Umbilical cord (tissue), 1 donor: ENCODE measurements at regions not wholly inside any gene's neighbourhood (a gene's known extent, or its start where the extent isn't known, plus 50 kb on each side); places are given as distances from the start of the nearest gene placed in this dataset.
"Not testable (repeated sequence)": the region's sequence is repeated elsewhere in the genome, so short reads cannot be mapped to it uniquely, and the experiment has no call there.

ENCODE experiments used
- DNase-seq: peaks from one replicate; pipeline ENCODE4 v3.0.0-alpha.2; 2015; ENCODE audit warnings: low spot score

DNA sequence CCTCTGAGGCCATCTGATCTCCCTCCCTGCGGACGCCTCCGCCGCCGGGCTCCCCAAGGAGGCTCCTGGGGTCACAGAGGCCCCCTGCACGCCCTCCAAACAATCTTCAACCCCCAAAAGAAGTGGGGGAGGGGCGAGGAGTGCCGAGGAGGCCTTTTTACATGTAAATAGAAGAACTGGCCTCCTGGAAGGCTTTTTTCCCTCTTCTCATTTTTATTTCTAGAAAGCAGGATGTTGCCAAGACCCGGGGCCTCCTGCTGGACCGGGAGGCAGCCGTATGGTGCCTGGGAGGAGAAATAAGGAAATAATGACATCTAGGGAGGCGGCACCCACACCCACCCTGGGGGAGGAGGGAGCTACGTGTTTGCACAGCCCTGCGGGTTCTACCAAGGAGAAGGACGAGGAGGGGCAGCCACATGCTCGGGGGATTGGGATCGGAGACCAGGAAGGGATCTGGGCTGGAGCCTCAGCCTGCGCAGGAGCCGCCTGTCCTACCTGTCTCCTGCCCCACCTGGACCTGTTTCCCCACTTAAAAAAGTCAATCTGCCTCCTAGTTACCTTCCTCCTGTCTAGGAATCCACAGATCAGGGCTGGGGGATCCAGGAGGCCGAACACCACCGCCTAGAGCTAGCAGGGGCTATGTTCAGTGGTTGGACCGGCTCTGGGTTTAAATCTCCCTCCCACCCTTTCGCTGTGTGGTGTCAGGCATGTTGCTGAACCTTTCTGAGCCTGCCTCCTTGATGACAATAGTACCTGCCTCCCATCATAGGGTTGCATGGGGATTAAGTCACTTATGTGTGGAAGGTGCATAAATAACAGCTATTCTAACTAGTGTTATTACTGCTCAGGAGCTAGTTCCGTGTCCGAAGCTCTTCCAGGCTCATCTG is 175.7 kb upstream of the GSE1 start:
- peak; percentile 95 for DNase-seq

- no peak for DNase-seq
These were observed 174.0 kb upstream of the GSE1 start for GRCh38 chr16:85438981-85439685.

DNA sequence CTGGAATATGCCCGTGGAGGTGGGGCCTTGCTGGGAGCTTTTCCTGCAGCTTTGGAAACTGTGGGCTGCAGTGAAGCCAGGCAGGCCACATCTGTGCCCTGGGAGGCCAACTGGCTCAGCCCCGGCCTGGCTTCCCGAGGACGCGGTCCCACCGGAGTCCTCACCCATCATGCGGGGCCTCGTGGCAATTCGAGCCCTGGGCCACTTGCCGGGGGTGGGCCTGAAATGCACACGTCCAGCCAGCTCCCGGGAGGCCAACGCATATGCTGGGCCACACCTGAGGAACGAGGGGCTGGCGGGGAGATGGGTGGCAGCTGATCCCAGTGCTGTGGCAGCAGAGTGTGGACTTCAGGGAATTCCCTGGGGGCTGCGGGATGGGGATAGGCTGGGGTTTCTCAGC is 172.4 kb upstream of the GSE1 start:
- DNase-seq = no peak

GRCh38 chr16:85441189-85441889 is 171.8 kb upstream of the GSE1 start:
- DNase-seq = no peak

- no peak for DNase-seq
These were observed 171.0 kb upstream of the GSE1 start for GRCh38 chr16:85441890-85442670.

DNA sequence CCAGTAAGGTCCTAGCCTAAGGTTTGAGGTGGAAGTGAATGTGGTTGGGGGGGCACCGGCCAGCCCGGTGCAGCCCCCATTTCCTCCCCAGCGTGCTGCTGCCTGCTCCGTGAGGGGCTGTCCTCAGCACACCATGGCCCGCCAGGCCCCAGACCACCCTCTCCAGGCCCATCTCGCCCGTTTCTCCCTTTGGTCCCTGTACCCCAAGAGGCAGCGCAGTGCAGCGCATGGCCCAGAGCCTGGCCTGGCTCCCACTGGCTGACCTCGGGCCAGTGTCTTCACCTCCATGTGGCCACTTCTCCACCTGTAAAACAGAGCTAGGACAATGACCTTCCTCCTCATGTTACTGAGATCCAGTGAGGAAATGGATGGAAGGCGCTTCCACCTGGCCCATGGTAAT is 170.0 kb upstream of the GSE1 start:
- no peak for DNase-seq

GRCh38 chr16:85443531-85443930 is 169.6 kb upstream of the GSE1 start:
- DNase-seq = no peak

DNA sequence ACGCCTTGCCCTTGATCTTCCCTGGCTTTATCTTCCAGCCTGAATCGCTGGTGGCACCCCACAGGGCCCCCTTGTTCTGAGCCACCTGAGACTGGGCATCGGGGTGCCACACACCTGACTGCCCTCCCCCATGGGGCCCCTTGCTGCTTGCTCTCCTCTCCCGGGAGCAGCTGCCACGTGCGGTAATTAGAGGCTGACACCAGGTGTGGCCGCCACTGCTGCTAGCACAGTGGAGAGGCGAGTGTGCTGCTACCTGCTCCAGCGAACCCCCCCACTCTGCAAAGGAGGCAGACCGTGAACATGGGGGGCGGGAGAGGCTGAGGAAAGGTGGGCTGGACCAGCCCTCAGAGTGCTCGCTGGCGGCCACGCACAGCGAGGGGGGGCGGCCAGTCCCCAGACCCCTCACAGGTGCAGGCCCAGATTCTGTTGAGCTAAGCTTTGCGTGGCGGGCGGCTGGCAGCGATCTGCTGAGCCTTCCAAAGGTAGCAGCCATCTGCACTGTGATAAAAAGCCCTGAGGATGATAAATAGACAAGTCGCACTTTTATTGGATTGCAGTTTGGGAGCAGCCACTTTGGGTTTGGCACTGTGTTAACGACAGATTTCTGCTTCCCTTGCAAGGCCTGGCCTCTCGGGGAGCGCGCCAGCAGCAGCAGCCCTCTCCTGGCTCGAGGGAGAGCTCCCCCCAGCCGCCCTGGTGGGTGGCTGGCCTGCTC is 167.9 kb upstream of the GSE1 start:
- DNase-seq = peak; percentile 50

DNA sequence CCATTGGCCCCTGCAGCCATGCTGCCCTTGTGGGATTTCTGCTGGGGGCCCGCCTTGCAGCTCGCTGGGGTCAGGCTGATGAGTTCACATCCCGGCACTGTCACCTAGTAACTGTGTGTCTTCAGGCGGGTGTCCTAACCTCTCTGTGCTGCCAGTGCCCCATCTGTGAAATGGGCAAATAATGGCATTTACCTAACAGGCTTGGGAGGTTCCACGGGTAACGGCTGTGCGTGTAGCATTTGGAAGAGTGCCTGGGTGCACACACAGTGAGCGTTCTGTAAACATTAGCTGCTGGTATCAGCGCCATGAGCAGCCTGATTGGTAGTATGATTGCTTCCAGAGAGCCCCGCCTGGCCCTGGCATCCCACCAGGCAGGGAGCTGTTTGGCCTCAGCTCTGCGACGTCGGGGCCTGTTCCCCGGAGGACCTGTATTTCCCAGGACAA is 167.3 kb upstream of the GSE1 start:
- no peak for DNase-seq

DNA sequence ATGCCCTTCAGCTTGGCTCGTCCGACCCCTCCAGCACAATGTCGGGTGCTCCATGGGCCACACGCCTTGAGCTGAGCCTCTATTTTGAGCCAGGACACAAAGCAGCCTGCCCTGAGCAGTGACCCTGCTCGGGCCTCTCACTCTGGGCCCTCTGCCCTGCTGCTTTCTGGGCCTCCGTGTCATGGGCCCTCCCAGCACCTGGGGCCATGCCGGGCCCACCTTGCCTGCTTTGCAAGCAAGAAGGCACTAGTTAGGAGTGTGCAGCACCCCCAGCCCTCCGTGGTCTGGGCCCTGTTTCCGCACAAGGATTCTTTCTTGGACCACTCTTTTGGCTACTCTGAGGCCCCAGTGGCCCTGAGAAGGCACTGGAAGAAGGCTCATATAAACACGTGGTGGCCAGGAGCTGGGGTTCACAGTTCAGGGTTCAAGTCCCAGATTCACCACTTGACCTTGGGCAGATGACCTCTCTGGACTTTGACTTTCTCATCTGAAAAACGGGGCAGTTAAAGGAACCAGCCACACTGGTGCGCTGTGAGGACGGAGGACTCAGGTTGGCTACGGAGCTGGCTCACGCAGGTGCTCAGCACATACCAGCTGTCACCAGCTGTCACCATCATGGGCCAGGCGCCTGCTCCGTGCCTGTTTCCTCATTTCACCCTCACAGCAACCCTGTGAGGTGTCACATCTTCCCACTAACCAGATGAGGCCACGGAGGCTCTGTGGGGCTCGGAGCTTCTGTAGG is 166.0 kb upstream of the GSE1 start:
- no peak for DNase-seq

DNA sequence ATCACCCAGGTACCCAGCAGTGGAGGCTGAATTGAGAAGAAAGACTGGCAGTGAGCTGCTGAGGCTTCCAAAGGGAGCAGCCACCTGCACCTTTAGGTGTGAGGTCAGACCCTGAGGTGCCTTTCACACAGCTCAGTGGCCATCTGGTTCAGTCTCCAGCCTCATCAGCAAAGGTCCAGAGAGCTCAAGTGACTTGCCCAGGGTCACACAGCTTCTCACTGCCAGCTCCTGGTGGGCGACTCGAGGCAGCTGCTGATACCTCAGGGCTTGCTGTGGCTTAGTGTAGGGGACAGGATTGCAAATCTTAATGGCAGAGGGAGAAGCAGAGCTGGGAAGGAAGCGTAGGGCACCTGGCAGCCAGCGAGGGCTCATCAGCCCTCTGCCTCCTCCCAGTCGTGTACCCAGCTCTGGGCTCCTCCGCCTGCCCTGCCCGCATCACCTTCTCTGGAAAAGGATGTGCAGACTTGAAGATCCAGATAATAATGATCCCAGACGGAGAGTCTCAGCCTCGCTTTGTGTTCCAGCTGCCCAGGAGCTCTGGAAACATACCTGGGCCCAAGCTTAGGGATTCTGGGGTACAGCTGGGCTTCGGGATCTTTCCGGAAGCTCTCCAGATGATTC is 165.3 kb upstream of the GSE1 start:
- DNase-seq = no peak

DNA sequence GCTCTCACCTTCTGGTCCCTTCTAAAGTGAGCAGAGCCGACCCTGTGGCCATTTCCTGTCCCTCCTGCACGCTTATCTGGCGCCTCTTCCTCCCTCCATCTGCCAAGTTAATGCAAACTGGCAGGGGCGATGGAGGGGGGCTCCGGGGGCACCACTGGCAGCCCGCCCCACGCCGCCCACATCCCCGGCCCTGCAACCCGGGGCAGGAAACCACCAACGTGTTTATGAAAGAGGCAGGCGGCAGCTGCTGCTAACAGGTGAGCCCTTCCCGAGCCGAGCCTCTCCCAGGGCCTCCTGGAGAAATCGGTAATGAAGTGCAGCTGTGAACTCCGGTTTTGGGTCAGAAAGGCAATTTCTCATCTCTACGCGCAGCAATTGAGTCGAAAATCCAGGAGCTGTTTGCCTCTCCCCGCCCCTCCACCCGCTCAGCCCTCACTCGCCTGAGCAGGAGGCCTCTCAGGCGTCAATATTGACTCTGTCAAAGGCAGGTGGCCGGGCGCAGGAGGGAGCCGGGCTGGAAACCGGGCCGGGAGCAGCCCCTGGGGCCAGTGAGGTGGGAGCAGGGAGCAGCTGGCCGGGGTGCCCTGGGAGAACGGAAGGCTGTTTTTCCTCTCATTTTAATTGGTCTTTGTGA is 164.4 kb upstream of the GSE1 start:
- no peak for DNase-seq

- DNase-seq = no peak
These were observed 163.8 kb upstream of the GSE1 start for GRCh38 chr16:85449191-85449884.

- no peak for DNase-seq
These were observed 163.3 kb upstream of the GSE1 start for GRCh38 chr16:85449885-85450245.

DNA sequence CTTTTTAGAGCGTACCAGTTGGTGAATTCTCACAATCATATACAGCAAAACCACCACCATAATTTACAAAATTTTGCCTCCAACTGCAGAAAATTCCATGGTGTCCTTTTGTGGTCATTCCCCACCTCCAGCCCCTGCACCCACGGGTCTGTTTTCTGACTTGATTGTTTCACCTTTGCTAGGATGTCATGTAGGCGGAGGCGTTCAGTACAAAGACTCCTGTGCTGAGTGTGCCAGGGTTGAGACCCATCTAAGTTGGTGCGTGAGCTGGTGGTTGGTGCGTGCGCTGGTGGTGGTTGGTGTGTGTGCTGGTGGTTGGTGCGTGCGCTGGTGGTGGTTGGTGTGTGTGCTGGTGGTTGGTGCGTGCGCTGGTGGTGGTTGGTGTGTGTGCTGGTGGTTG is 162.0 kb upstream of the GSE1 start:
- DNase-seq = not testable (repeated sequence)

GRCh38 chr16:85451641-85452363 is 161.3 kb upstream of the GSE1 start:
- DNase-seq = no peak

DNA sequence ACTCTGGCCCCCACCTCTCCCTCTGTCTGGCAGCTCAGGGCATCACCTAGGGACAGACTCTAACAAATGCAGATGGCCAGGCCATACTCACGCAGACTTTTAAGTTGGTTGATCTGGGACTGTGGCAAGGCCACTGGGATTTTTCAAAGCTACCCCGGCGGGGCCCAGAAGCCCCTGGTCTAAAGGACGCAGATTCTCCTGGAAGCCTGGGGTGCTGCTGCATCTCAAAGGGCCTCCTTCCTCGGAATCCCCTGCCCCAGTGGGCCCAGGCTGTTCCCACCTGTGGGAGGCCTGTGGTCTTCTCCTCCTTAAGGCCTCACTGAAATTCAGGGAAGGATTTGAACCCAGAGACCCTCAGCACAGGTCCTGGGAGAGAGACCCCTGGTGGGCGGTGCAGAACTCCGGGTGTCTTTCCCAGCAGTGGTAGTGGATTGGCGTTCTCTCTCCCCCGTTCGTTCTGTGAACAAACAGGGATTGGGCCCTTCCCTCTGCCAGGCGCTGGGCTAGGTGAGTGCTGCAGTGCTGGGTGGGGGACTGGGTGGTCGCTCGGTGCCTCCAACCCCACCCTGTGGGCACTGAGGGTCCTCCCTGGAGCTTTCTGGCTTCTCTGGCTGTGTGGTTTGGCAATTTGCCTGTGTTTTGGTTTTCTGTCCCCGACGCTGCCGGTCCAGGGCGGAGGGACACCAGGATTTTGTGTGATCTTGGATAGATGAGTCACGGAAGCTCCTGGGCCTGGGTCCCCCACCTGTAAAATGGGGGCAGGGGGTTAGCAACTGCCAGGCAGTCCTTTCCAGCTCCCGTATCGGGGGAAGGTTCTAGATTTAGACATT is 160.5 kb upstream of the GSE1 start:
- no peak for DNase-seq
